Hepatic stellate cell (primary cell): ENCODE measurements at regions not wholly inside any gene's neighbourhood (a gene's known extent, or its start where the extent isn't known, plus 50 kb on each side); places are given as distances from the start of the nearest gene placed in this dataset.

Source experiments
- DNase-seq: peaks from one replicate; pipeline ENCODE4 v3.0.0; 2011; ENCODE audit warnings: low spot score

DNA sequence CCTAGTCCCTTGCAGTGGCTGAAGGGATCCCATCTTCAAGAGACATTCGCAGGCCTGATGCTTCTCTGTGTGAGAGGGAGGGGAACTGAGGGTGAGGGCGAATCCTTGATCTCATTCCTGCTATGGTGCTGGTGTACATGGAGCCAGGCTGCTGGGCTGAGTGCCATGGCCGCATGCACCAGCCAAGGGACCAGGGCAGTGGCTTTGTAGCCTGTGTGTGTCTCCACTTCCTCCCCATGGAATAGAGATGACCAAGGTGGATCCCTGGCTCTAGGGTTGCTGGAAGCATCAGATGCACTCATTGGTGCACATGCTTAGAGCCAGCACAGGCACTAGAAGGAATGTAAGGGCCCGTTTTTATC is 195.0 kb downstream of the FOXL1 start:
- no peak for DNase-seq

DNA sequence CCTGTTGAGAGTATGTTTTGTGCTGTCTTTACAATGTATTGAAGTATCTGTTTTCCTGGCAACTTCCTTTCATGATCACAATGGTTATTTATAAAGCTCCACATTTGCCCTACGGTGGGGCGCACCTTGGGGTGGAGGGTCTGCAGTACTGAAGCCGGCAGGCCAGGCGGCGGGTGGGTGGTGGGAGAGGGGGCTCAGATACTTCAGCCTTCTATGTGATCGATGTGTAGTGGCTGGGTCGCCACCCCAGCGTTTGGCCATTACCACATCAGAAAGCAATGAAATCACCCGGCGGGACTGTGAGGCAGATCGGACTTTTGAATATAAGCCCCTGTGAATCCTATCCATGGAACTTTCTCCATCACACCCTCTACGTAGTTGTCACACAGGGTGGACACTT is 196.6 kb downstream of the FOXL1 start:
- no peak for DNase-seq

DNA sequence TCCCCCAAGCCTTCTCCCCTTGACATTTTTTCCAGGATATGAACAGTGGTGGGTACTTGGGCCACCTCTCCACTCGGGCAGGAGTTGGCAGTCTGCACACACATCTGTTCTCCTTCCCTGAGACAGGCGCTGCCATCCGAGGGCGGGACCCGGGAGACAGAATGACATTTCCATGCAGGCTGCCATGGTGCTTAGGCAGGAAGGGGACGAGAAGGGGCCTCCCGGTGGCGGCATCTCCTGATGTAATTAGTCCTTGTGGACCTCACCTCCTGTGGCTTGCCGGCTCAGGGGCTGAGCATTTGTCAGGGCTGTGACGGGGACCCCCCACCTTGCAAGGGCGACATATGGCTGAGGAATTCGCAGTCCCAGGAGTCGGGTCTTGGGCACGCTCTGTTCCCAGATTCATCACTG is 197.2 kb downstream of the FOXL1 start:
- no peak for DNase-seq

DNA sequence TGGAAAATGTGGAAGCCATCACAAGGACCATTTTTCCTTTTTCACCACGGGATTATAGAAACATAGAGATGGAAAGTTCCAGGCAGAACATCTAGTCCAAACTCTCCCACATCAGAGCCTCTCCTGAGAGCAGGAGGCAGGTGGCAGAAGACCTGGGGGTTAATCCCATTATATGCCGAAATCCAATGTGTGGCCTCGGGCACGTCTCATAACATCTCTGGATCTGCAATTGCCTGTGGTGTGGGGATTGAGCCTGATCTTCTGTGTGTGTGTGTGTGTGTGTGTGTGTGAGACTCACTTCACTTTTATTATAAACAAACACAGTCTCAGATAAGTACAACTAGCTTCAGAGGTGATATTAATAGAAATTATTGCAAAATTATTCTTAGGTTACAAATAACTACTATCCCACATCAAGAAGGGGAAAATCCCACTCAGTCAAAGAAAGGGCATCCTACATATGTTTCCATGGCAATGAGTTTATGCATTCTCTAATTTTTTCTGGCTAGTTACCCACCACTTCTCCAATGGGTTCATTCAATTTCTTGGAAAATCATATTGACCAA is 199.1 kb downstream of the FOXL1 start:
- DNase-seq, result no peak

DNA sequence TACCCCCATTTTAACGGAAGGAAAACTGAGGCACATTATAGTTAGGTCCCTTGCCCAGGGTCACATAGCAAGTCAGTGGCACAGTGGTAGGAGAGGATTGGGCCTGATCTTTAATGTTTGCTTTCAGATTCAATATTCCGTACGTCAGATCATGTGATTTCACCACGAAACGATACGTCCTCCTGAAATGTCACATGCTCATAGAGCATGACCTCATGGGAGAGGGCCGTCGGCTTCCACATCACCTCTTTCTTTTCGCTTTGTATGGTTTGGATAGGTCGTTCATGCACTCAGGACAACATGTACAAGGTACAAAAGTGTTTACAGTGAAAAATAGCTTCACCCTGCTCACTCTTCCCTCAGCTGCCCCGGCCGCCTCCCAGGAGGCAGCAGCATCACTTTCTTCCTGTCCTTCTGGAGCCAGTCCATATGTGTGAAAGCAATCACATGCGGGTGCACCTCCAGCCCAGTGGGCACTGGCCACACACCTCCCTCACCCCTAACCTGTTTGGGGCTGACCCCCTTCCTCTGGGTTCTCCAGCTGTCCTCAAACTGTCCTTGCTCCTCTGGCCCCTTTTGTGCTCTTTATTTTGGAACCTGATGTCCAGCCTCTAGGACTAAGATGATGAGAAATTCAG is 199.9 kb downstream of the FOXL1 start:
- DNase-seq, result no peak

DNA sequence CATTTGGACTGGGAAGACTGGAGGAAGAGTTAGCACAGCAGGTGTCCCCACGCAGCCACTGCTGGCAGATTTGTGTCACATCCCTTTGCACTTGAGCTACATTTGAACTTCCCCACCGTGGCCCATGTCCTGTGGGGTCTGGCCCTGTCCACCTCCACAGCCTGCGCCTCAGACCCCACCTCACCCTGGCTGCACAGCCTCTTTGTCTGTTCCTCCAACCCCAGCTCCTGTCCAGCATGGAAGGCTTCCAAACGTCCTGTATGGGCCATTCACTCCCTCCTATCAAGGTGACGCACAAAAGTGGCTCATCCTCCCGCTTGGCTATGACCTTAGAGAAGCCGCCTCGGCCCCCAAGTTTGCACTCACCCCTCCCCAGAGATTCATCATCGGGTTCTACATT is 200.6 kb downstream of the FOXL1 start:
- DNase-seq, result no peak

DNA sequence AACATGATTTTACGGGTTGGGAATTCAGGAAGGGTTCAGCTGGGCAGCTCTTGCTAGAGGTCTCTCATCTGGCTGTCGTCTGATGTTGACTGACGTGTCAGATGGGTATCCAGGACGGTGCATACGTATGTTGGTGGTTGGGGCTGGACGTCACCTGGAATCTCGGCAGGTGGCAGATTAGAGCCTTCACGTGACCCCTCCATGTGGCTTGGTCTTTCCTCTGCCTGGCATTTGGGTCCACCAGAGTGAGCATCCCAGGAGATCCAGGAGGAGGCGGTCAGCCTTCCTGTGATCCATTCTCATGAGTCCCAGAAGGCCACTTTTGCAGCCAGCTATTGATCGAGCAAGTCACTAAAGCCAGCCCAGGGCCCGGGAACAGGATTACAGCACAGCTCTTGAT is 202.7 kb downstream of the FOXL1 start:
- no peak for DNase-seq

DNA sequence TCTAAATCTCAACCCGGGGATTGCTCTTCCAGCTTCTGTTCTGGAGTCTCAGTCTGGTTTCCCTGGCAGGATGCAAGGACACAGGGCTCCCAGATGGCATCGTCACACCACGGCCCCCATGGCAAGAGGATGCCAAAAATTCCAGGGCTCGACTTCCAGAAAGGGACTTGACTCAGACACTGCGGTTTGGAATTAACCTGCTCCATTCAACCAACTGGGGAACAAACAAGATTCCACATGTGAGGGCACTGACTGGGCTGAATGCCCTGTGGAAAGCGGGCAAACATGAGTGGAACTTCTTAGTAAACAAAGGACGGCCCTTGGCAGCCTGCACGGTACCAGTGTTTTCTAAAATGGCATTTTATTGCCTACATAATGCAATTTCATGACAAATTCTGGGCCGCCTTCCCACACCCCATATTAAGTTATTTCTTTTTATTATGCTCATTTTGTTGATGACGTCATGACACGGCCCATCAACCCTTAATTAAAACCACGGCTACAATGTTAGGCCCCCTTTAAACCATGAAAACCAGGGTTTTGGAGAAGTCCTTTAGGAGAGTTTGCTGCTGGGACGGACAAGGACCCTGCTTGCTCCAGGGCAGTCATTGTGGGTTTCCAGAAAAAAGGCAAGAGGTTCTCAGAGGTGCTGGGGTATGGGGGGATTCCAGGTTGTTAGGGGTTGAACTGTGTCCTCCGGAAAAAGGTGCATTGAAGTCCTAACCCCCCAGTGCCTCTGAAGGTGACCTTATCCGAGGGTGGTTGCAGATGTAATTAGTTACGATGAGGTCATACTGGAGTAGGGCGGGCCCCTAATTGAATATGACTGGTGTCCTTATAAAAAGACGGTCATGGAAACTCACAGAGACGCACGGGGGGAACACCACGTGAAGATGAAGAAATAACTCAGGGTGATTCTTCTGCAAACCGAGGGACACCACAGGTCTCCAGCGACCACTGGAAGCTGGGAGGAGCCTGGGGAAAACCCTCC is 205.6 kb downstream of the FOXL1 start:
- DNase-seq, result no peak

DNA sequence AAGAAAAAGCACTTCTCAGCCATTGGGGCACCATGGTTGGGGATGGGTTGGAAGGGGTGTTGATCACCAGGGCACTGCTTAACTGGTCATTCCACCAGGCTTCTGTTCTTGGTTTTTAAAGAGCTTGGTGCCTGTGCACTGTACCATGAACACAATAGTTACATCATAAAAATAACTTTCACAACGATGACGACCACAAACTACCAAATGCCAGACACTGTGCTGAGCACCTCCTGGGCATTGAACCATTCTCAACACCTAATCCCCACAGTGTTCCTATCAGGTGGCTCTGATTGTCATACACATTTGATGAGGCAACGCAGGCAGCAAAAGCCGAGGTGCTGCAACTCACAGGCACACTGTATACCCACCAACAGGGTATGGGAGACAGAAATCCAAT is 208.0 kb downstream of the FOXL1 start:
- DNase-seq, result no peak

DNA sequence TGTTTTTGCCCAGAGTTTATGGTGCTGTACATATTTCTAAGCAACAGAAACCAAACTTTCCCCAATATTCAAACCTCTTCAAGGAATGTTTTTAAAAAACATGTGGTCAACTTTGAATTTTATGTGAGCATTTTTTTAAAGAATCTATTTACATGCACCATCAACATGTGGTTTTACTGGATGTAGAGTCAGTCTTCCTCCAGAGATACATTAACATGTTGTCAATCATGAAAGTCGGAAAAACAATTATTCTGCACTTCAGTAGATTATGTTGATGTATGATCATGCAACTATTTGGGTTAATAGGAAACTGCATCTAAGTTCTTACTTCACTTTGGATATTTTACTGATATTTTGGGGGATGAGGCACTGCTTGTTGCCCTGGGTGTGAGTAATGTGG is 208.6 kb downstream of the FOXL1 start:
- DNase-seq, result no peak

DNA sequence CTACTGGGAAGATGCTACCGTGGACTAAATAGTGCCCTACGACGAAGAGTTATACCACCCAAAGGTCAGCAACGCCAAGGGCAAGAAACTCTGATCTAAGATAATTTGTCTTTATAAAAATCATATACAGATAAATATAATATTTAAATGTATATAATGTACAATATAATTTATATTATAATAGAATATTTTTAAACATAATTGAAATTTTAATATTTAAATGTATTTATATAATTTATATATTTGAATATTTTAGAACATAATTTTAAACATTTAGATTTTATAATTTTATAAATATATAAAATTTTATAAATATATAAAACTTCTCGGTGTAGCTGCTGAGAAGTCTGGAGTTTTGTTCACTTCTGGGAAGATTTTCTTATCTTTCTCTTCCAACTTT is 209.2 kb downstream of the FOXL1 start:
- DNase-seq, result no peak

DNA sequence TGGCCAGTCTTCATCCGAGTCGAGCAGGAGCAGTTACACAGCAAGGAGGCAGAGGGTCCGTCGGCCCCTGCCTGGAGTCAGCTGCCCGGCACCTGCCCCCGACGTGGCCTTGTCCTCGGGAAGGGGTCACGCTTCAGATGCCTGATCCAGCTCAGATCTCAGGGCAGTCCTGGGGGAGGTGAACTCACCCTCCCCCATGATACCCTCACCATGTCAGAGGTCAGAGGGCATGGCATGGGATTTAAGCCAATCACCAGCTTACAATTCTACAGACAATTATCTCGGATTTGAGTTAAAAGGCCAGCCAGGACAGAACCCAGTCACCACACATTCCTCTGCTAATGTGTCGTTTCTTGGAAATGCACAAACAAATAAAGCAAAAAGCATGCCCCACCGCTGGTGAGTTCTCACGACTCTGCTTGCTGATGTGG is 211.3 kb downstream of the FOXL1 start:
- peak; percentile 51 for DNase-seq

DNA sequence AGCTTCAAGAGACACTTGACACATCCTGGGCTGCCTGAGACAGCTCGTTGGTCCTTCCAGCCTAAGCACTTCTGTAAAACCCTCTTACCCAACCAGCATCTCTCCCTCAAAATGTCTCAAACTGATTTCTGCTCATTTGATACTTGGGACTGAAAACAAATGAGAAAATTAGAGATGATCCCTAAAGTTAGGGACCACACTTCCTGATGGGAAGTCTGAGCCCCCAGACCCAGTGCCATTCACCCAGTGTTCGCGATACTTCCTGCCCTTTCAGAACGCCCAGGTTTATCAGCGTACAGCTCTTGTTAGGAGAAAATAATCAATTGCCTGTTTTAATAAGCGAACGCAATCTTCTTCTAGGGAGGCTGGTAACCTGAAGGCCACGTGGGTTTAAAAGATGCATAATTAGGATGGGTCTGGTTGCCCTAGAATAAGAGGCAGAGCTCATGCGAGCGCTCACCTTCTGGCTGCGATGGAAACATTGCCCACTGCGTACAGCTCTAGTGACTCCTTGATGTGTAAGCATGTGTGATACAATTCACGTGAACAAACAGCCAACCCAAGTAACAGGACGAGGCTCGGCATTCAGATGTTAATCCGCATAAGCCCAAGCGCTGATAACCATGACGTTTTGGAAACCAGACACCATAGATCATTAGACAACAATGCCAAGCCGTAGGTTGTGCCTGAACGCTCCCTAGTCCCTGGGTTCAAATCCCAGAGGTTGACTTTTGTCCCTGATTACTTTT is 213.1 kb downstream of the FOXL1 start:
- no peak for DNase-seq

DNA sequence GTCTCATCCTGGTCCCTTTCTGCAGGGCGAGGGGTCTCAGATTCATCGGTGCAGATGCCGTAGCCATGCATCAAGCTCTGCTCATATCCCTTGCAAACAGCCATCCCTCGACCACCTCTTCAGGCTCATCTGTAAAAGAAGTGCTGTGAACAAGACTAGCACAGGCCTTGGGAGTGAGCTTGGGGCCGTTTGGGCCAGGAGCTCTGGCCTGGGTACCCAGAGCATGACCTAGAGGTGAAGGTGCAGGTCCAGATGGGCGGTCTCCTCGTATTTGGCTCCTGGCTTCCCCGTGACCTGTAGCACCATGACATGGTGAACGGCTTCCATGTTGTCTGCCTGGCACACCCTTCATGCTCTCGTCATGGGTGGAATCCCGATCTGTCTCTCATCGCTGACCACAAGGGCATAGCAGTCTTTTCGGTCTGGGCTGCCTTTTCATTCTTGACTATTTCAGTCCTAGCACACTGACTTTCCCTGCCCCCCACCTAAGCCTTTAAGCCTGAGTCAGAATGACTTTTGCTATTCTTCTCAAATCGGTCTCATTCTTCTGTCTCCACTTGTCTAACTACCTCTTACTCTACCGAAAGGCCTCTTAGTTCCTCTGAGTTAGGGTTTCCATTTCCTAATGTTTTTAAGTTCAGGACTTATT is 216.0 kb downstream of the FOXL1 start:
- DNase-seq, result no peak

DNA sequence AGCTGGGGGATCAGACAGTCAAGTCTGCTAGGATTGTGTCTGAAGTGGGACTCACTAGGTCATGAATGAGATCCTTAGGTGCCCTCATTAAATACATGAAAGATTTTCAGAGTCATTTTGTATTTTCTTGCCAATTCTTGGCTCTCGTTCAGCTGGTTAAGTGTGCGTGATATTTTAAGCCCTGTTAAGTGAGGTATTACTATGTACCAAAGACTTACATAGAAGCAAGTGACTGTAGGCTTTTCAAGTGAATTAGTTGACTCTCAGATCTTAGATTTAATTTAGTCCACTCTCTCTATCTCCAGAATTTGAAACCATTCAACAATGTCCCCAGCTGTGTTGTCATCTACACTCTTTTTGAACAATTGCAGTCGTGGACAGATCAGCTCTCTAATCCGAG is 219.4 kb downstream of the FOXL1 start:
- DNase-seq, result no peak

DNA sequence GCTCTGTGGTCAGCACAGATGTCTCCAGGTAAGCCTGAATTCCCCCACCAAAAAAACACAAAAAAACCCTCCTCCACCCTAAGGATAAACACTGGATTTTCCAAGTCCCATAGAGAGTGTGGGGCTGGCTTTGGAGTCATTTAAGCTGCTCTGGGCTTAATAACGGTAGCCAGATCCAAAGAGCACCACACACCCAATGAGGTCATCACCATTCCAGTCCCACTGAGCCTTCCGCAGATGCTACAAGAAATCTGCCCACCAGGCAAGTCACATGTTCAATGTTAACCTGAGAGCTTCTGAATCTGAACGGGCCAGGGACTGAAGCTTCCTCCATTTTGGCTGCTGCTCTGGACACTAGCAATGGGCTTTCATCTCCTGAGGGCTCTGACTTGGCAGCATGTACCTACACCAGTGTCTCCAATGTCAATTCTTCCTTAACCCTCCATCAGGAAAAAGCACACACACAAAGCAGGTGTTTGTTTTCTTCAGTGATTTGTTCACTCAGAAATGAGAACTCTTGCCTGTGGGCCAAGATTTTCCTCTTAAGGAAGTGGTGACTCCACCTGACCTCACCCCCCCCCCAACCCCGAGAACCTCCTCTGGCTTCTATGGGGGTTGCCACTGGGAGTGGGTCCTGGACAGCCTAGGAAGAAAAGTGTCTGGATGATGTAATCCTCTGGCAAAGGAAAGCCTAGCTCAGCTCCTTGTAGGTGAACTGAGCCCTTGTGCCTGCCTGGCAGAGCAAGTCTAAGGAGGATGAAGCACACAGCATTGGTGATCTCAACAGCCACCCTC is 220.1 kb downstream of the FOXL1 start:
- no peak for DNase-seq

DNA sequence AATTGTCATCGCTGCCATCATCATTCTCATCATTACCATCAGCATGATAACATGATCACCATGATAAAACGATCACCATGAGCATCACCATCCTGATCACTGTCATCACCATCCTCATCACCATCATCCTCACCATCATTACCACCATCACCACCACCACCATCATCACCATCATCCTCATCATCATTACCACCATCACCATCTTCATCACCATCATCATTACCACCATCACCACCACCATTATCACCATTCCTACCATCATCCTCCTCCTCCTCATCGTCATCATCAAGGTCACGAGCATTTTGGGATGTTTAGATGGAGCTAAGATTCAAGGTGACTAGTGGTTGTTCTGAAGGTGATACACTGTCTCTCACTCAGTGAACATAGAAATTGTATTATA is 221.0 kb downstream of the FOXL1 start:
- DNase-seq, result no peak

DNA sequence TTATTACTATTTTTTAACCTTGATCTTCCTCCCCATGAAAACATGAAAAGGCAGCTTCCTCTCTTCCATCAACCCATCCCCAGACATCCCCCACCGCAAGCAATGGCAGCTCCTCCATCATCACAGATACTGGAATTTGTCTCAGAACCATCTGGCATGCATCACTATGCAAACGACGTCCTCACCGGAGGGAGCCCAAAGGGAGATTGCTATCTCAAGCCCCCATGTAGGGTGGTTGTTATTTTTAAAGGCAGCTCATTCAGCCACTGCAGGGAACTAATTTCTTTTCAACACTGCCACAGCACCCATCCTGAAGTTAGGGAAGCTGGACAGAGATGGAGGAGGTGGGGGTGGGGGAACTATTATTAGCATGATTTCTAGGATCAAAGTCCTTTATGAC is 222.5 kb downstream of the FOXL1 start:
- DNase-seq, result no peak

DNA sequence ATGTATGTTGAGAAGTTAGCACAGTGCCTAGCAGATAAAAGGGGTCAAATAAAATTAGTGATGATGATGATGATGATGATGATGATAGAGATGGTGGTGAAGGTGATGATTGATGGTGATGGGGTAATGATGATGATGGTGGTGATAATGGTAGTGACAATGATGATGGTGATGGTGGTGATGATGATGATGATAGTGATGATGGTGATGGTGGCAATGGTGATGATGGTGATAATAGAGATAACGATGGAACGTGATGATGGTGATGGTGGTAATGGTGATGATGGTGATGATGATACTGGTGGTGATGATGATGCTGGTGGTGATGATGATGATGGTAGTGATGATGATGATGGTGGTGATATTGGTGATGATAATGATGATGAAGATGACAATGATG is 223.7 kb downstream of the FOXL1 start:
- no peak for DNase-seq

DNA sequence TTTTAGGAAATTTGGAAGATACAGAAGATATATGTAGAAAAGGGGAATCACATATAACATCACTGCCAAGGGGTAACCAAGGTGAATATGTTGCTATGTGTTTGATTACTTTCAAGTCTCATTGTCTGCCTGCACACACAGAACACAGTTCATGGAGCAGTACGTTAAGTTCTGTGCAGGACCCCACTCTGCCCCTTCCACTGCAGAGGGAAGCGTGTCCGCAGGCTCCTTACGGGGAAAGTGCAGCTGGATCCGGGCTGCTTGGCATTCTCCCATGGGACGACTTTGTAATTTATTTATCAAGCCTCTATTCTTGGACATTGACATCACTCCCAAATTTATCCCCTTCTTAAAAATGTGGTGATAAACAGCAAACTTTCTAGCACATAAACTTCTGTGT is 226.8 kb downstream of the FOXL1 start:
- no peak for DNase-seq

DNA sequence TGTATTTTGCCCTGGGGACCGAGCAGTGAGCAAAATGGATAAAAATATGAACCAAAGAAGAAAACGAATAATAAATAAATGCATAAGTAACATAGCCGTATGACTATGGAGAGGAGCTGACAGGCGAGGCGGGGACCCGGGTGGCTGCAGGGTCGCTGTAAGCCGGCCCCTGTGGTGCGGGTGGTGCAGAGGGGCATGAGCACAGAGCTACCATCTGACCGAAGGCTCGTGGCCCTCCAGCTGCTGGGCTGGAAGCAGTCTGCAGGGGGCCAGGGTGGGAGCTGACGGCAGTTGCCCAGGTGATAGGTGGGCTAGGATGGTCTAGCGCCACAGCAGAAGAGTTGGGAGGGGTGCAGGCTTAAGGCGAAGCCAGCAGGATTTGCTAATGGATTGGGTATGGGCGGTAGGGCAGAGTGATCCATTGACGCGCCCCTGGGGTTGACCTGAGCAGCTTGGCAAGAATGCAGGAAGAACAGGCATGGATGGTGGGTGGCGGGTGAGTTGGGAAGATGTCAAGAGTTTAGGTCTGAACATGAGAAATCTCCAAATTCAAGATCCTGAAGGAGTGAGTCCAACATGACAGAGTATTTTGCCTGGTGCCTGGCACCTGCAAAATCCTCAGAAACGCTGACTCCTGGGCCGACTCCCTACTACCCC is 228.0 kb downstream of the FOXL1 start:
- DNase-seq, result no peak
